Esophagus muscularis mucosa (tissue), 4 donors: ENCODE measurements at regions not wholly inside any gene's neighbourhood (a gene's known extent, or its start where the extent isn't known, plus 50 kb on each side); places are given as distances from the start of the nearest gene placed in this dataset.

Source experiments
- DNase-seq: peaks from one replicate; pipeline ENCODE4 v3.0.0-alpha.2; 2017; ENCODE audit errors: extremely low spot score
- H3K27ac ChIP-seq, 4 donors: fragments of 200-600 bp; sonication (generic); replicated peaks in 1 of 4; 1 replicate in 3 of 4; 2 replicates in 1 of 4; pipeline ENCODE4 v1.5.1; 2016 to 2019; ENCODE audit warnings: mild to moderate bottlenecking in 1 of 4
- H3K27me3 ChIP-seq, 4 donors: fragments of 200-600 bp; sonication (generic); one replicate each; pipeline versions ENCODE4 v1.5.1 to v1.6.0; 2016 to 2019
- H3K36me3 ChIP-seq, 4 donors: fragments of 200-600 bp; sonication (generic); one replicate each; pipeline ENCODE4 v1.5.1; 2016 to 2019
- H3K4me1 ChIP-seq, 4 donors: fragments of 200-600 bp; sonication (generic); one replicate each; pipeline ENCODE4 v1.5.1; 2016 to 2019
- H3K4me3 ChIP-seq, 4 donors: fragments of 200-600 bp; sonication (generic); 1 replicate in 2 of 4; 2 replicates in 2 of 4; pipeline ENCODE4 v1.5.1; 2016 to 2019; ENCODE audit warnings: mild to moderate bottlenecking in 4 of 4, moderate library complexity in 1 of 4
- H3K9me3 ChIP-seq, 4 donors: fragments of 200-600 bp; sonication (generic); 1 replicate in 3 of 4; 2 replicates in 1 of 4; pipeline ENCODE4 v1.5.1; 2016 to 2019
- EP300 ChIP-seq: sonication (generic); formaldehyde crosslinking; IDR thresholded peaks from one replicate; pipeline ENCODE4 v1.6.1; 2017; ENCODE audit warnings: antibody characterized with exemption
- POLR2A ChIP-seq: fragments of 450-650 bp; IDR thresholded peaks from one replicate; pipeline ENCODE4 v1.6.1; 2017; ENCODE audit warnings: antibody characterized with exemption, moderate library complexity, mild to moderate bottlenecking, low read depth
- POLR2AphosphoS5 ChIP-seq, 2 donors: sonication (generic); formaldehyde crosslinking; IDR thresholded peaks; one replicate each; pipeline ENCODE4 v1.6.1; 2017; ENCODE audit warnings: antibody characterized with exemption in 2 of 2
- WGBS: methylation state at CpG from one replicate; pipeline ENCODE4 v1.1.5; 2018; 5-methylcytosine and 5-hydroxymethylcytosine counted together
- intact Hi-C: fragments of 100-400 bp; cut with DNase I; formaldehyde crosslinking; loops from one replicate; pipeline ENCODE4 v1.15.1; 2023
- small RNA-seq, 3 donors: library from RNA; depleted of rRNA; stranded (forward); fragments of <200 nt; gene quantifications; one replicate each; pipeline ENCODE3, GENCODE V24; 2016
- TF ChIP-seq, protein P1 (sequence below), 3 experiments: fragments of 200-600 bp in 2 of 3; fragments of 450-650 bp in 1 of 3; sonication (generic) in 2 of 3; IDR thresholded peaks; one replicate each; pipeline ENCODE4 v1.5.1; 2017 to 2019; ENCODE audit warnings: antibody characterized with exemption in 3 of 3, mild to moderate bottlenecking in 2 of 3, moderate library complexity in 1 of 3

DNA sequence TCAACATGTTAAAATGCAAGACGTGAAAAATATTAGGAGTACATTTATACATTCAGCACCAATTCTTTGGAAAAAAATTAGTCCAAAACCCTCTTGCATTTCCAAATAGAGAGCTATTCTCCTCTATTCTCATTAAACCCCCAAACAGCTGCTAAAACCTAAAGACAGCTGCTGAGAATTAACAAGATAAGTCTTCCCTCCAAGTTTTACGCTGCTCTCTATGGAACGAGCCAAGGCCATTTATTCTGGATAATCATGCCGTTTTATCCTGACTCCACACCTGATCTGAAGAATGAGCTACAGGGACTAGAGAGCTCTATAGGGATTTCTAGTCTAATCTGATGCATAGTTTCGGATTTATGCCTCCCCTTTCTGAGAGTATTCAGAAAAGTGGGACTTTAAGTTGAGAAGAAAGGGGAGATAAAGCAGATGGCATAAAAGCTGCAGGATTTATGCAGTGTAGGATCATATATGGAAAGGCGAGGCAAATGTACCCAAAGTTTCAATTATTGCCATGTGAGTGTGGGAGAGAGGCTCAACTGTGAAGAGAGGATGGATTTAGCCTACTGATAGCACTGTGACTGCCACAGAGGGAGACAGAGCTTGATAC, 64.7 kb upstream of the HS3ST5 start:
- H3K4me1 ChIP-seq = peaks cover 0 to 5% (median 0%) of the 10 kb centered on the region in 4 donors
- H3K27me3 ChIP-seq = no peaks in the 10 kb centered on the region
- no peaks in the 10 kb centered on the region for H3K9me3 ChIP-seq
- no peaks in the 10 kb centered on the region for H3K36me3 ChIP-seq
- DNase-seq = no peak
- intact Hi-C loops = no loop called here
- H3K4me3 ChIP-seq = no peak overlapping the region
- no peak overlapping the region for H3K27ac ChIP-seq
- no peak for TF ChIP-seq POLR2A
- TF ChIP-seq, protein P1, sequence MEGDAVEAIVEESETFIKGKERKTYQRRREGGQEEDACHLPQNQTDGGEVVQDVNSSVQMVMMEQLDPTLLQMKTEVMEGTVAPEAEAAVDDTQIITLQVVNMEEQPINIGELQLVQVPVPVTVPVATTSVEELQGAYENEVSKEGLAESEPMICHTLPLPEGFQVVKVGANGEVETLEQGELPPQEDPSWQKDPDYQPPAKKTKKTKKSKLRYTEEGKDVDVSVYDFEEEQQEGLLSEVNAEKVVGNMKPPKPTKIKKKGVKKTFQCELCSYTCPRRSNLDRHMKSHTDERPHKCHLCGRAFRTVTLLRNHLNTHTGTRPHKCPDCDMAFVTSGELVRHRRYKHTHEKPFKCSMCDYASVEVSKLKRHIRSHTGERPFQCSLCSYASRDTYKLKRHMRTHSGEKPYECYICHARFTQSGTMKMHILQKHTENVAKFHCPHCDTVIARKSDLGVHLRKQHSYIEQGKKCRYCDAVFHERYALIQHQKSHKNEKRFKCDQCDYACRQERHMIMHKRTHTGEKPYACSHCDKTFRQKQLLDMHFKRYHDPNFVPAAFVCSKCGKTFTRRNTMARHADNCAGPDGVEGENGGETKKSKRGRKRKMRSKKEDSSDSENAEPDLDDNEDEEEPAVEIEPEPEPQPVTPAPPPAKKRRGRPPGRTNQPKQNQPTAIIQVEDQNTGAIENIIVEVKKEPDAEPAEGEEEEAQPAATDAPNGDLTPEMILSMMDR (IDR thresholded peaks at IDR 0.05) = no peak
- TF ChIP-seq POLR2AphosphoS5 (IDR thresholded peaks at IDR 0.05) = no peak
- WGBS = 74% methylated on average over 6 of the region's 6 CpGs

DNA sequence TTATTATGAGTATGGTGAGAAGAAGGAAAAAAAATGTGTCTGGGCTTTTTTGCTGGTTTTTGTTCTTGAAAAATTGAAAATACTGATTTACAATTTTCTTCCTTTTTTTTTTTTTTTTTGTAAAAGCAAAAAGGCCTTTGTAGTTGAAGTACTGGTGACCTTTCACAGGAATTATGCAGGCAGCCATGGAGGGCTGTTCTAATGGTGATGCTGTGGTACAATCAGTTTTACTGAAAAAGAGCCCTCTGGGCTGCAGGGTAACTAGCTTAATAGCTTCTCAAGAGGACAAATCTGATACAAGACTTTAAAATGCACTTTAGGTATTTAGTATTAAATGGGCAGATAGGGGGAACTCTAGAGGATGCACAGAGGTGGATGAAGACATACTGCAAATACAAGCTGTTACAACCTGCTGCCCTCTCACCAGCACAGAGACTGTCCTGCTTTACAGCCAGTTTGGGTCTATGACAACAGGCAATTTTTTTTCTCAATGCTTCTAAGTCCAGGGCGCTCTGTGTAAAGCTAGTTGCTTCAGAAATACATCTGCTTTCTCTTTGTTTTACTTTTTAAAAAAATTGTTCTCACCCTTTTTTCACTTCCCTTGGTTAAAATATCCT, 61.6 kb upstream of the HS3ST5 start:
- no peaks in the 10 kb centered on the region for H3K4me1 ChIP-seq
- no peak for TF ChIP-seq EP300
- TF ChIP-seq POLR2AphosphoS5 (IDR thresholded peaks at IDR 0.05) = no peak
- no peak for TF ChIP-seq POLR2A
- TF ChIP-seq, protein P1 (IDR thresholded peaks at IDR 0.05) = no peak
- H3K9me3 ChIP-seq = no peaks in the 10 kb centered on the region
- no peak overlapping the region for H3K4me3 ChIP-seq
- H3K36me3 ChIP-seq = no peaks in the 10 kb centered on the region
- no peaks in the 10 kb centered on the region for H3K27me3 ChIP-seq
- WGBS = 88% methylated on average over 1 of the region's 1 CpG
- intact Hi-C loops = no loop called here
- H3K27ac ChIP-seq = no peak overlapping the region
- DNase-seq = no peak

DNA sequence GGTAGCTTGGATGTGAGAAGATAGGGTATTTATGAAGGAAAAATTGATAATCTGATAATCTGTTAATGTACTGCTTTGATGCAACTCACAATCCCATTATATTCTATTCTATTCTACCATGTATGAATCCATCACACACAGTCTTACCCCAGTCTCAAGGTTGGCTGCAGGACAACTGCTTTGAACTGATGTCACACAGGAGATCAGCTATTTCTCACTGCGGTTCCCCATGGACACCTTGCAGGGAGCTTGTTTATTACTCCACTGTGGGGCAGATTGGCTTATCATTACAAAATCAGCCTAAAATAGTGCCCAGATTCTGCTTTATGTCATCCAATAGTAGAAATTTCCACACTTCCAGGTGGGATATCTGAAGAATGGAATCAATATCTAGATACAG, 61.0 kb upstream of the HS3ST5 start:
- intact Hi-C loops = no loop called here
- no peak overlapping the region for H3K4me3 ChIP-seq
- no peak for TF ChIP-seq EP300
- TF ChIP-seq POLR2AphosphoS5 (IDR thresholded peaks at IDR 0.05) = no peak
- TF ChIP-seq, protein P1 (IDR thresholded peaks at IDR 0.05) = no peak
- TF ChIP-seq POLR2A = no peak
- no peaks in the 10 kb centered on the region for H3K4me1 ChIP-seq
- H3K27me3 ChIP-seq = no peaks in the 10 kb centered on the region
- 92% methylated on average over 1 of the region's 1 CpG for WGBS
- H3K9me3 ChIP-seq = no peaks in the 10 kb centered on the region
- H3K36me3 ChIP-seq = no peaks in the 10 kb centered on the region
- no peak for DNase-seq
- H3K27ac ChIP-seq = no peak overlapping the region

DNA sequence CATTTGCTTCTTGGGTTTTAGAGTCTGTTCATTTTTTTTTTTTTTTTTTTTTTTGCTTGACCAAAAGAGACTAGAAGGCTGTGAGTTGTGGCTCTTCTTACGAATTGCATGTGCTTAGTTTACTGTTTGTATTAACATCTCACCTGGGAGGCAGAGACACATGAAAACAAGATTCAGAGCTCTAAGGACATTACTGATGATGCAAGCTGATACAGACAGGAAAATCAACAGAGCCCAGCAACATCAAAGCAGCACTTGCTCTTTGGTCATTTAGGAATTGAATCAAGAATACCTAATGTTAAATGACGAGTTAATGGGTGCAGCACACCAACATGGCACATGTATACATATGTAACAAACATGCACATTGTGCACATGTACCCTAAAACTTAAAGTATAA, 55.7 kb upstream of the HS3ST5 start:
- WGBS = 68% methylated on average over 2 of the region's 2 CpGs
- Histone ChIP-seq H3K27me3 (no peaks in the 10 kb centered on the region), H3K4me1 (no peaks in the 10 kb centered on the region), H3K9me3 (no peaks in the 10 kb centered on the region), H3K36me3 (no peaks in the 10 kb centered on the region), H3K27ac (no peak overlapping the region), H3K4me3 (no peak overlapping the region)
- no peak for TF ChIP-seq EP300
- TF ChIP-seq POLR2AphosphoS5 (IDR thresholded peaks at IDR 0.05) = no peak
- no peak for TF ChIP-seq POLR2A
- TF ChIP-seq, protein P1 (IDR thresholded peaks at IDR 0.05) = no peak
- no peak for DNase-seq
- intact Hi-C loops = no loop called here

Small RNA genes in the stretch of these regions (small RNA-seq; reads per million reads assigned to genes)
- gene AL606845.1 (0 reads per million in 3 donors), gene RNU6-475P (0 reads per million in 3 donors)
